Endothelial cell of umbilical vein (primary cell): ENCODE measurements at regions not wholly inside any gene's neighbourhood (a gene's known extent, or its start where the extent isn't known, plus 50 kb on each side); places are given as distances from the start of the nearest gene placed in this dataset.

ENCODE experiments used
- BruUV-seq: library from RNA; stranded (reverse); fragments of 400-500 nt; replicated peaks from 2 replicates; lab custom pipeline; 2021; lab: Mats Ljungman, UMichigan
- CTCF ChIA-PET: fragments of 300-600, 350-600 bp; sonication (Branson Sonifier 250); formaldehyde crosslinking; loops from one replicate; lab custom pipeline; 2021; ENCODE audit warnings: antibody characterized with exemption, inconsistent platforms; lab: Charles Lee
- POLR2A ChIA-PET: fragments of 300-600, 350-600 bp; sonication (Branson Sonifier 250); formaldehyde crosslinking; loops from one replicate; lab custom pipeline; 2021; ENCODE audit warnings: antibody characterized with exemption, inconsistent platforms; lab: Charles Lee
- DNase-seq: peaks from one replicate; pipeline ENCODE4 v3.0.0-alpha.2; 2011; ENCODE audit warnings: low read depth, low spot score
- FAIRE-seq: peaks from 2 replicates; lab custom pipeline; 2011; peaks lifted over from hg19 to GRCh38; lab: Jason Lieb, UNC
- H2AFZ ChIP-seq: 2 replicates; pipeline ENCODE4 v1.6.0; 2012; ENCODE audit warnings: low read depth, low read length, control low read depth, inconsistent platforms
- H3K27ac ChIP-seq: 2 replicates; pipeline ENCODE4 v1.5.1; 2011; ENCODE audit warnings: low read depth, mild to moderate bottlenecking, control low read depth, low read length, moderate library complexity; ENCODE audit not compliant: insufficient read depth
- H3K27me3 ChIP-seq, 2 experiments: 2 replicates each; pipeline versions ENCODE4 v1.6.0 to v1.6.1; 2011; ENCODE audit warnings: low read length in 2 of 2, mixed read lengths in 1 of 2; ENCODE audit not compliant: control insufficient read depth in 2 of 2, insufficient read depth in 2 of 2
- H3K36me3 ChIP-seq, 2 experiments: 2 replicates in 1 of 2; 3 replicates in 1 of 2; pipeline ENCODE4 v1.5.1; 2011; ENCODE audit warnings: low read length in 2 of 2, mild to moderate bottlenecking in 1 of 2, moderate library complexity in 1 of 2; ENCODE audit not compliant: control insufficient read depth in 2 of 2, insufficient read depth in 2 of 2; ENCODE audit errors: extremely low read depth in 1 of 2
- H3K4me1 ChIP-seq: 3 replicates; pipeline ENCODE4 v1.5.1; 2011; ENCODE audit warnings: mild to moderate bottlenecking, low read length; ENCODE audit not compliant: control insufficient read depth, insufficient read depth; ENCODE audit errors: extremely low read depth
- H3K4me2 ChIP-seq: 2 replicates; pipeline ENCODE4 v1.6.1; 2011; ENCODE audit warnings: low read length, control low read depth, mixed read lengths; ENCODE audit not compliant: insufficient read depth
- H3K4me3 ChIP-seq, 3 experiments: fragments of 200-600 bp in 1 of 3; sonication (generic), shearing (Covaris generic) in 1 of 3; replicated peaks in 1 of 3; 2 replicates each; pipeline ENCODE4 v1.5.1; 2011 to 2016; ENCODE audit warnings: control low read depth in 3 of 3, low read length in 3 of 3, mild to moderate bottlenecking in 2 of 3, inconsistent platforms in 1 of 3, low read depth in 1 of 3, moderate library complexity in 1 of 3; ENCODE audit not compliant: insufficient read depth in 1 of 3
- H3K79me2 ChIP-seq: 2 replicates; pipeline ENCODE4 v1.6.0; 2012; ENCODE audit warnings: low read length, inconsistent platforms; ENCODE audit not compliant: control insufficient read depth, insufficient read depth
- H3K9ac ChIP-seq: replicated peaks from 2 replicates; pipeline ENCODE3; 2011; ENCODE audit warnings: low read length, control low read depth; ENCODE audit not compliant: insufficient read depth; ENCODE audit errors: extremely low read depth
- H3K9me1 ChIP-seq: replicated peaks from 3 replicates; pipeline ENCODE4 v1.6.0; 2011; ENCODE audit warnings: mild to moderate bottlenecking, low read length; ENCODE audit not compliant: control insufficient read depth, insufficient read depth; ENCODE audit errors: extremely low read depth
- H3K9me3 ChIP-seq: replicated peaks from 2 replicates; pipeline ENCODE4 v1.5.1; 2012; ENCODE audit warnings: low read length, inconsistent platforms; ENCODE audit not compliant: control insufficient read depth, insufficient read depth
- H4K20me1 ChIP-seq: replicated peaks from 2 replicates; pipeline ENCODE3; 2011; ENCODE audit warnings: mild to moderate bottlenecking, low read length; ENCODE audit not compliant: control insufficient read depth, insufficient read depth; ENCODE audit errors: extremely low read depth
- CTCF ChIP-seq, 2 donors: IDR thresholded peaks; 1 replicate in 1 of 2; 2 replicates in 1 of 2; pipeline ENCODE4 v1.5.1; 2011; ENCODE audit warnings: low read length in 2 of 2, mild to moderate bottlenecking in 2 of 2, moderate library complexity in 2 of 2, control low read depth in 1 of 2, inconsistent platforms in 1 of 2, low read depth in 1 of 2; ENCODE audit not compliant: insufficient read depth in 1 of 2; ENCODE audit errors: extremely low read depth in 1 of 2
- EZH2 ChIP-seq: IDR thresholded peaks from 2 replicates; pipeline ENCODE4 v1.6.1; 2012; ENCODE audit warnings: borderline replicate concordance, low read depth, mild to moderate bottlenecking, moderate library complexity, low read length, inconsistent platforms; ENCODE audit not compliant: severe bottlenecking
- FOS ChIP-seq: IDR thresholded peaks from 2 replicates; pipeline ENCODE4 v1.6.1; 2011; ENCODE audit warnings: mild to moderate bottlenecking, low read length, moderate library complexity, borderline replicate concordance; ENCODE audit not compliant: insufficient read depth
- GATA2 ChIP-seq: IDR thresholded peaks from 2 replicates; pipeline ENCODE4 v1.7.0; 2011; ENCODE audit warnings: low read depth, mild to moderate bottlenecking, moderate library complexity, mixed read lengths, low read length; ENCODE audit not compliant: insufficient read length, insufficient read depth
- JUN ChIP-seq: IDR thresholded peaks from 2 replicates; pipeline ENCODE4 v1.6.1; 2011; ENCODE audit warnings: borderline replicate concordance, low read depth; ENCODE audit not compliant: insufficient read length, insufficient read depth
- MAX ChIP-seq: IDR thresholded peaks from 2 replicates; pipeline ENCODE4 v1.6.1; 2011; ENCODE audit not compliant: insufficient read depth, insufficient read length
- MYC ChIP-seq: IDR thresholded peaks from one replicate; pipeline ENCODE4 v1.6.1; 2011; ENCODE audit warnings: mild to moderate bottlenecking, low read depth, low read length
- POLR2A ChIP-seq: IDR thresholded peaks from 2 replicates; pipeline ENCODE4 v1.6.1; 2012; ENCODE audit warnings: low read depth, mild to moderate bottlenecking, control low read depth, low read length
- POLR2AphosphoS5 ChIP-seq: IDR thresholded peaks from 2 replicates; pipeline ENCODE4 v1.6.1; 2012; ENCODE audit warnings: low read depth, mild to moderate bottlenecking, control low read depth, low read length, moderate library complexity; ENCODE audit not compliant: insufficient read depth
- dilution Hi-C: fragments of 300-500 bp; cut with MboI; formaldehyde crosslinking; loops from one replicate; pipeline ENCODE4 v1.15.0; 2019; ENCODE audit warnings: low sequenced_read_pairs; ENCODE audit not compliant: extremely low pct_ligation_motif_present
- intact Hi-C: fragments of 100-400 bp; cut with micrococcal nuclease; formaldehyde crosslinking; loops from one replicate; pipeline ENCODE4 v1.10.0; 2022

DNA sequence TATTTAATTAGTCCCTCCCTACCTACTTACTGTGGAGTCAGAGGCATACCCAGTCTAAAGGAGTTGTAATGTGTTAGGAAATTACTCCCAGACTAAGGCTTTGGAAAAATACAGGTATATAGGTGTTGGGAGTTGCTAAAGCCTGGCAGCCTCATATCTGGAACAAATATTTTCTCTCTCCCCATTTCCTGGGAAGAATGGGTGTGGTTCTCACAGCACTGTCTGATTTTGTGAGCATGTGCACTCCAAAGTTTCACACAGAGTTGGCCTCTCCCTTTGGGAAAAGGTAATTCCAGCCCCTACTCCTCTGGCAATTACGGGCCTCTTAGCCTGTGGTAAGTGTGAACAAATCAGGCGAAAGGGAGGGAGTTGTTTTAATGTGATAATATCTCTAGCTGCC lies 187.0 kb downstream of the MID1IP1 start:
- H3K27me3 ChIP-seq, result peaks cover under 1 to 3% of the 10 kb centered on the region in 2 experiments
- no peak overlapping the region for H2AFZ ChIP-seq
- ChIA-PET POLR2A (no interaction called here), CTCF (no interaction called here)
- dilution Hi-C loops, result no loop called here
- no peak overlapping the region for H3K9ac ChIP-seq
- DNase-seq (no peak), FAIRE-seq (no peak)
- no peaks in the 10 kb centered on the region for H3K79me2 ChIP-seq
- H3K36me3 ChIP-seq, result no peaks in the 10 kb centered on the region
- no peaks in the 10 kb centered on the region for H3K9me3 ChIP-seq
- TF ChIP-seq MAX, result no peak
- no peak for TF ChIP-seq JUN
- TF ChIP-seq POLR2A, result no peak
- no peak for TF ChIP-seq FOS
- no peak for TF ChIP-seq POLR2AphosphoS5
- TF ChIP-seq EZH2, result no peak
- no peak for TF ChIP-seq CTCF (IDR thresholded peaks at IDR 0.05; ENCODE audit: extremely low read depth in 1 of 2, insufficient read depth in 1 of 2, low read depth in 1 of 2, low read length in 2 of 2)
- no peak for TF ChIP-seq MYC
- TF ChIP-seq GATA2, result no peak
- intact Hi-C loops, result loop anchor here (5.0 kb wide), 1 partner anchor 326 kb away; no protein-coding TSS in a partner anchor
- no TSS peak for BruUV-seq
- H3K4me1 ChIP-seq, result no peaks in the 10 kb centered on the region
- H3K4me2 ChIP-seq, result no peak overlapping the region
- H3K4me3 ChIP-seq, result no peak overlapping the region
- H4K20me1 ChIP-seq, result no peaks in the 10 kb centered on the region
- no peaks in the 10 kb centered on the region for H3K9me1 ChIP-seq
- H3K27ac ChIP-seq, result no peak overlapping the region
